Stomach (tissue), 8 donors: ENCODE measurements at regions not wholly inside any gene's neighbourhood (a gene's known extent, or its start where the extent isn't known, plus 50 kb on each side); places are given as distances from the start of the nearest gene placed in this dataset.

Experiments used
- DNase-seq, 2 donors: peaks; one replicate each; pipeline versions ENCODE4 v3.0.0 to v3.0.0-alpha.2; 2013 to 2019
- H3K27ac ChIP-seq, 5 donors: fragments of 200-600 bp in 4 of 5; sonication (generic) in 4 of 5; one replicate each; pipeline ENCODE4 v1.5.1; 2013 to 2019; ENCODE audit warnings: mild to moderate bottlenecking in 1 of 5, moderate library complexity in 1 of 5
- H3K27me3 ChIP-seq, 3 donors: fragments of 200-600 bp; sonication (generic); one replicate each; pipeline ENCODE4 v1.5.1; 2017 to 2019; ENCODE audit warnings: mixed run types in 1 of 3
- H3K36me3 ChIP-seq, 4 donors: fragments of 200-600 bp; sonication (generic); 1 replicate in 3 of 4; 2 replicates in 1 of 4; pipeline ENCODE4 v1.5.1; 2016 to 2019
- H3K4me1 ChIP-seq, 4 donors: fragments of 200-600 bp; sonication (generic); one replicate each; pipeline ENCODE4 v1.5.1; 2016 to 2019
- H3K4me3 ChIP-seq, 4 donors: fragments of 200-600 bp; sonication (generic) in 3 of 4; one replicate each; pipeline ENCODE4 v1.5.1; 2016 to 2019; ENCODE audit warnings: mild to moderate bottlenecking in 1 of 4
- H3K9me3 ChIP-seq, 4 donors: fragments of 200-600 bp; sonication (generic); one replicate each; pipeline ENCODE4 v1.5.1; 2016 to 2019
- EP300 ChIP-seq: sonication (generic); formaldehyde crosslinking; IDR thresholded peaks from one replicate; pipeline ENCODE4 v1.6.1; 2017; ENCODE audit warnings: antibody characterized with exemption
- POLR2A ChIP-seq, 4 donors: fragments of 450-650 bp; IDR thresholded peaks; one replicate each; pipeline ENCODE4 v1.6.1; 2016; ENCODE audit warnings: antibody characterized with exemption in 4 of 4, control low read depth in 2 of 4, mild to moderate bottlenecking in 1 of 4, moderate library complexity in 1 of 4
- POLR2AphosphoS5 ChIP-seq, 3 donors: sonication (generic); formaldehyde crosslinking; IDR thresholded peaks; one replicate each; pipeline ENCODE4 v1.6.1; 2016; ENCODE audit warnings: antibody characterized with exemption in 3 of 3
- WGBS, 5 donors: extraction: QIAGEN DNeasy Blood & Tissue Kit in 3 of 5; methylation state at CpG; one replicate each; pipeline versions ENCODE4 v1.1.5 to v1.1.7; 2013 to 2018; 5-methylcytosine and 5-hydroxymethylcytosine counted together
- intact Hi-C: fragments of 100-400 bp; cut with DNase I; formaldehyde crosslinking; loops from one replicate; pipeline ENCODE4 v1.15.1; 2023; ENCODE audit warnings: low total_unique reads
- TF ChIP-seq, protein P1 (sequence below), 7 experiments: fragments of 450-650 bp in 4 of 7; fragments of 200-600 bp in 3 of 7; sonication (generic) in 3 of 7; IDR thresholded peaks; one replicate each; pipeline ENCODE4 v1.5.1; 2016 to 2019; ENCODE audit warnings: antibody characterized with exemption in 7 of 7, control low read depth in 2 of 7, mild to moderate bottlenecking in 1 of 7
- donor health status: healthy with polysubstance abuse.
- donor health status: Bipolar disorder and iron deficiency.
- donor health status: healthy.

DNA sequence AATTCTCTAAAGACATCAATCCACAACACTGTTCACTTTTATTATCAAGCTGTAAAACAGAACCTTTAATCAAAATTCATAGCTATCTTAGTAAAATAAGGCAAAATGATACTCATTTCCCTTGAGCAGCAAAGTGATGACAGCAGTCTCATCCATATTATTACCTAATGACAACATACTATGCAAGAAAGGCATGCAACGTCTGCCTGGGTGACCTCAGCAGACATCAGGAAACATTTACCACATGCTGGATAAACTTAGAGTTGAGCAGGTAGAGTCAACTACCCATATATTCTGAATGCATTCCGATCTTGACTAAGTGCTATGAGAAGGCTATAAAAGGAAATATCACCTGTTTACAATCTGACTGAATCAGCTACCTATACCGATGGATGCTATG, 145.1 kb downstream of the SIPA1L2 start:
- WGBS, 5 donors: 63 to 93% (median 74%) methylated on average over 3 of the region's 3 CpGs

DNA sequence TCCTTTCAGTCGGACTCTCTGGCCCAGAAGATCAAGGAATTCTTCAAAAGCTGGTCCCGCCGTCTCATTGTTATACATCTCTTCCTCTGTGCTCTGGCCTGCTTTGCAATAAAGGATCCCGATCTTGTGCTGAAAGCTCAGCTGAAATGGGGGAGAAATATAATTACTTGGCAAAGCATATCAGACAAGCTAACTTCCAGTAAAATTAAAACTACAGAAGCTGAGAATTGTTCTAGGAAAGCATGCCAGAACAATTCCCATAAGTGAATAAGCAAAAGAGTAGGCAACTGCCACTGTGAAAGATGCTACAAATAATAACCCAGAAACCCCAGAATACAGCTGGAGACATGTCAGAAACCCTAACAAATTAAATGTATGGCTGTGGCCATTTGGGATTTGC, 146.1 kb downstream of the SIPA1L2 start:
- H3K27me3 ChIP-seq: no peaks in the 10 kb centered on the region
- no peak for DNase-seq
- no peak overlapping the region for H3K4me3 ChIP-seq
- peaks cover 0 to 28% (median 16%) of the 10 kb centered on the region in 4 donors for H3K36me3 ChIP-seq
- H3K27ac ChIP-seq: no peak overlapping the region
- WGBS, 5 donors: 78 to 87% (median 83%) methylated on average over 4 of the region's 4 CpGs
- intact Hi-C loops: no loop called here
- TF ChIP-seq POLR2AphosphoS5 (IDR thresholded peaks at IDR 0.05) (no peak), EP300 (no peak), POLR2A (IDR thresholded peaks at IDR 0.05) (no peak)
- TF ChIP-seq, protein P1, sequence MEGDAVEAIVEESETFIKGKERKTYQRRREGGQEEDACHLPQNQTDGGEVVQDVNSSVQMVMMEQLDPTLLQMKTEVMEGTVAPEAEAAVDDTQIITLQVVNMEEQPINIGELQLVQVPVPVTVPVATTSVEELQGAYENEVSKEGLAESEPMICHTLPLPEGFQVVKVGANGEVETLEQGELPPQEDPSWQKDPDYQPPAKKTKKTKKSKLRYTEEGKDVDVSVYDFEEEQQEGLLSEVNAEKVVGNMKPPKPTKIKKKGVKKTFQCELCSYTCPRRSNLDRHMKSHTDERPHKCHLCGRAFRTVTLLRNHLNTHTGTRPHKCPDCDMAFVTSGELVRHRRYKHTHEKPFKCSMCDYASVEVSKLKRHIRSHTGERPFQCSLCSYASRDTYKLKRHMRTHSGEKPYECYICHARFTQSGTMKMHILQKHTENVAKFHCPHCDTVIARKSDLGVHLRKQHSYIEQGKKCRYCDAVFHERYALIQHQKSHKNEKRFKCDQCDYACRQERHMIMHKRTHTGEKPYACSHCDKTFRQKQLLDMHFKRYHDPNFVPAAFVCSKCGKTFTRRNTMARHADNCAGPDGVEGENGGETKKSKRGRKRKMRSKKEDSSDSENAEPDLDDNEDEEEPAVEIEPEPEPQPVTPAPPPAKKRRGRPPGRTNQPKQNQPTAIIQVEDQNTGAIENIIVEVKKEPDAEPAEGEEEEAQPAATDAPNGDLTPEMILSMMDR (IDR thresholded peaks at IDR 0.05): no peak
- no peaks in the 10 kb centered on the region for H3K9me3 ChIP-seq
- H3K4me1 ChIP-seq: peaks cover 0 to 14% (median 9%) of the 10 kb centered on the region in 4 donors

More for the DNA sequence above, 145.1 kb downstream of the SIPA1L2 start:
- Histone ChIP-seq H3K36me3 (peaks cover 0 to 21% (median 14%) of the 10 kb centered on the region in 4 donors), H3K27ac (no peak overlapping the region), H3K27me3 (no peaks in the 10 kb centered on the region), H3K9me3 (no peaks in the 10 kb centered on the region), H3K4me1 (peaks cover 0 to 14% (median 9%) of the 10 kb centered on the region in 4 donors), H3K4me3 (no peak overlapping the region)
- DNase-seq: no peak
- intact Hi-C loops: no loop called here
- TF ChIP-seq POLR2A (IDR thresholded peaks at IDR 0.05) (no peak), EP300 (no peak), POLR2AphosphoS5 (IDR thresholded peaks at IDR 0.05) (no peak)
- TF ChIP-seq, protein P1 (IDR thresholded peaks at IDR 0.05): no peak

DNA sequence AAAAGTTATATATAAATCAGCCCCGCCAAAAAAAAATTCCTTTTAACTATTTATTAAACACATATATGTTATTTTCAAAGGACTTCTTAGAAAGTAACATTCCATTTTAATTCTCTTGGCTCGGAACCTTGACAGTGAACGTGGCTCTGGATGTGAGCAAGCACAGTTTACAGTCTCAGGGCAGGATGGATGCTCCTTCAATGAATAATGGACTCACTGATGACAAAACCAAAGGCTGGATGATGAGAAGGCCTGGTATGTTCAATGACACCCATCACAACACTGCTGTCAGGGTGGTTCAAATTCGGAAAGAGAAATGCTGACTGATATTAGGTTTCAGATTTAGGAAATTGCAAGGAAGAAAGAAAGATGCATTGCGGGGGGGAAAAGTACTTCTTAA, 148.8 kb downstream of the SIPA1L2 start:
- no peaks in the 10 kb centered on the region for H3K27me3 ChIP-seq
- no peak overlapping the region for H3K27ac ChIP-seq
- intact Hi-C loops: no loop called here
- H3K4me3 ChIP-seq: no peak overlapping the region
- DNase-seq: no peak
- 90 to 96% (median 93%) methylated on average over 5 of the region's 5 CpGs for WGBS, 5 donors
- TF ChIP-seq, protein P1 (IDR thresholded peaks at IDR 0.05): no peak
- no peak for TF ChIP-seq POLR2A (IDR thresholded peaks at IDR 0.05)
- TF ChIP-seq EP300: no peak
- TF ChIP-seq POLR2AphosphoS5 (IDR thresholded peaks at IDR 0.05): no peak
- H3K9me3 ChIP-seq: no peaks in the 10 kb centered on the region
- peaks cover 0 to 33% (median 16%) of the 10 kb centered on the region in 4 donors for H3K36me3 ChIP-seq
- peaks cover 0 to under 1% (median 0%) of the 10 kb centered on the region in 4 donors for H3K4me1 ChIP-seq

DNA sequence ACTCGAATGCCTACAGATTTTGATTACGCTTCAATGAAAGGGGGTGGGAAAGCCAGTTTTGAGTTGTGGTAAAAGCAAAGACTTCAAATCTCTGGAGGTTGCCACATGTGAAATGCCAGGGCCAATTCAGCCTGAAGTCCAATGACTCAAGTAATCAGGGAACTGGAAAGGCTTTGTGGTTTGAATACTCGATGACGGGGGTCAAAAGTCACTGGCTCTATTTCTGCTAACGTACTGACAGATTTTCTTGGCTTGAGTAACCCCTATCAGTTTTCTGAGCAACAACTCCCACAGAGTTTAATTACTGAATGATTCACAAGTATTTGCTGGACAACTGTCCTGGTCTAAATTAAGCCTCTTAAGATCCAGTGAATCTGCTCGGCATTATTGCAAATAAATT, 152.2 kb downstream of the SIPA1L2 start:
- 63 to 73% (median 67%) methylated on average over 6 of the region's 6 CpGs for WGBS, 5 donors

GRCh38 chr1:232476538-232476950, 153.4 kb downstream of the SIPA1L2 start:
- no peak overlapping the region for H3K4me3 ChIP-seq
- WGBS, 5 donors: 74 to 92% (median 85%) methylated on average over 2 of the region's 2 CpGs
- no peak overlapping the region for H3K27ac ChIP-seq
- intact Hi-C loops: no loop called here
- no peaks in the 10 kb centered on the region for H3K9me3 ChIP-seq
- no peak for DNase-seq
- TF ChIP-seq POLR2A (IDR thresholded peaks at IDR 0.05) (no peak), POLR2AphosphoS5 (IDR thresholded peaks at IDR 0.05) (no peak)
- H3K36me3 ChIP-seq: peaks cover 0 to 13% (median 3%) of the 10 kb centered on the region in 4 donors
- H3K27me3 ChIP-seq: no peaks in the 10 kb centered on the region
- H3K4me1 ChIP-seq: peaks cover 0 to 19% (median 0%) of the 10 kb centered on the region in 4 donors

More for the DNA sequence above, 152.2 kb downstream of the SIPA1L2 start:
- Histone ChIP-seq H3K27ac (no peak overlapping the region), H3K27me3 (no peaks in the 10 kb centered on the region), H3K4me3 (no peak overlapping the region), H3K9me3 (no peaks in the 10 kb centered on the region), H3K4me1 (peaks cover 0 to 11% (median 0%) of the 10 kb centered on the region in 4 donors), H3K36me3 (peaks cover 0 to 18% (median 9%) of the 10 kb centered on the region in 4 donors)
- intact Hi-C loops: no loop called here
- DNase-seq: no peak
- TF ChIP-seq POLR2AphosphoS5 (IDR thresholded peaks at IDR 0.05) (peak in 1 of 3 donors; percentile 23), EP300 (no peak)
